Sigmoid colon (tissue), 4 donors: ENCODE measurements at regions not wholly inside any gene's neighbourhood (a gene's known extent, or its start where the extent isn't known, plus 50 kb on each side); places are given as distances from the start of the nearest gene placed in this dataset.

ENCODE experiments used
- POLR2AphosphoS5 ChIP-seq, 4 donors: sonication (generic); formaldehyde crosslinking; IDR thresholded peaks; one replicate each; pipeline ENCODE4 v1.6.1; 2017; ENCODE audit warnings: antibody characterized with exemption in 4 of 4
- TF ChIP-seq, protein P1 (sequence below), 4 experiments: fragments of 450-650 bp in 3 of 4; fragments of 200-600 bp in 1 of 4; IDR thresholded peaks; one replicate each; pipeline ENCODE4 v1.5.1; 2016 to 2019; ENCODE audit warnings: antibody characterized with exemption in 4 of 4, mild to moderate bottlenecking in 3 of 4, moderate library complexity in 2 of 4

DNA sequence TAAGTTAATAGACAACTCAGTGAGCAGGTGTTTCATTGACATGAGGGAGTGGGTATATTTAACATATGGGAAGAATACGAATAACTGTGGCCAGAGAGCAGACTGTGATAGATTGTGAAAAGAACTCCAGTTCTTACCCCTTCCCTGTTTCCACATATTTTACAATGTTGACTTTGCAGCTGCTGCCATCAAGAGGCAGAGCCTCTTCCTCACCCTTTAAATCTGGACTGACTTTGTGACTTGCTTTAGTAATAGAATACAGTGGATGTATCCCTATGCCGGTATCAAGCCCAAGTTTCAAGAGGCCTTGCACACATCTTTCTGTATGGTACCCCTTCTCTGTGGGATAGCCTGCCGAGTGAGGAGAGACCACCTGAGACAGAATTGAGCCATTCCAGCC, 356.7 kb downstream of the ETNK1 start:
- TF ChIP-seq, protein P1, sequence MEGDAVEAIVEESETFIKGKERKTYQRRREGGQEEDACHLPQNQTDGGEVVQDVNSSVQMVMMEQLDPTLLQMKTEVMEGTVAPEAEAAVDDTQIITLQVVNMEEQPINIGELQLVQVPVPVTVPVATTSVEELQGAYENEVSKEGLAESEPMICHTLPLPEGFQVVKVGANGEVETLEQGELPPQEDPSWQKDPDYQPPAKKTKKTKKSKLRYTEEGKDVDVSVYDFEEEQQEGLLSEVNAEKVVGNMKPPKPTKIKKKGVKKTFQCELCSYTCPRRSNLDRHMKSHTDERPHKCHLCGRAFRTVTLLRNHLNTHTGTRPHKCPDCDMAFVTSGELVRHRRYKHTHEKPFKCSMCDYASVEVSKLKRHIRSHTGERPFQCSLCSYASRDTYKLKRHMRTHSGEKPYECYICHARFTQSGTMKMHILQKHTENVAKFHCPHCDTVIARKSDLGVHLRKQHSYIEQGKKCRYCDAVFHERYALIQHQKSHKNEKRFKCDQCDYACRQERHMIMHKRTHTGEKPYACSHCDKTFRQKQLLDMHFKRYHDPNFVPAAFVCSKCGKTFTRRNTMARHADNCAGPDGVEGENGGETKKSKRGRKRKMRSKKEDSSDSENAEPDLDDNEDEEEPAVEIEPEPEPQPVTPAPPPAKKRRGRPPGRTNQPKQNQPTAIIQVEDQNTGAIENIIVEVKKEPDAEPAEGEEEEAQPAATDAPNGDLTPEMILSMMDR (IDR thresholded peaks at IDR 0.05) = no peak
- no peak for TF ChIP-seq POLR2AphosphoS5 (IDR thresholded peaks at IDR 0.05)
